HEK293 (cell line): ENCODE measurements at regions not wholly inside any gene's neighbourhood (a gene's known extent, or its start where the extent isn't known, plus 50 kb on each side); places are given as distances from the start of the nearest gene placed in this dataset.

ENCODE experiments used
- CTCF ChIA-PET: fragments of 350-600 bp; formaldehyde crosslinking; extraction: SDS; loops from one replicate; lab custom pipeline; 2021; ENCODE audit warnings: antibody characterized with exemption; lab: Yijun Ruan, JAX
- POLR2A ChIA-PET: fragments of 300-600 bp; formaldehyde crosslinking; extraction: SDS; loops from one replicate; lab custom pipeline; 2020; ENCODE audit warnings: antibody characterized with exemption, inconsistent platforms; lab: Yijun Ruan, JAX
- H3K27ac ChIP-seq: fragments of 200-500 bp; sonication (Bioruptor generic); 2 replicates; pipeline ENCODE4 v1.5.1; 2014; ENCODE audit warnings: low read depth, low read length, control low read depth, inconsistent platforms; ENCODE audit errors: extremely low read depth
- H3K36me3 ChIP-seq, 2 experiments: fragments of 200-500 bp in 1 of 2; sonication (Bioruptor generic) in 1 of 2; 1 replicate in 1 of 2; 2 replicates in 1 of 2; pipeline ENCODE4 v1.5.1; 2014 to 2017; ENCODE audit warnings: inconsistent platforms in 2 of 2, low read length in 2 of 2; ENCODE audit not compliant: control insufficient read depth in 2 of 2, insufficient read depth in 1 of 2
- H3K4me1 ChIP-seq: fragments of 200-500 bp; sonication (Bioruptor generic); 2 replicates; pipeline ENCODE4 v1.5.1; 2014; ENCODE audit warnings: mild to moderate bottlenecking, low read length, inconsistent platforms; ENCODE audit not compliant: control insufficient read depth, insufficient read depth
- H3K4me3 ChIP-seq: 2 replicates; pipeline ENCODE4 v1.5.1; 2011; ENCODE audit warnings: low read depth, mild to moderate bottlenecking, control low read depth, low read length, moderate library complexity
- H3K9me3 ChIP-seq: fragments of 200-500 bp; sonication (Bioruptor generic); 2 replicates; pipeline ENCODE4 v1.5.1; 2014; ENCODE audit warnings: low read depth, low read length, inconsistent platforms; ENCODE audit not compliant: control insufficient read depth, insufficient read depth
- ELK4 ChIP-seq: IDR thresholded peaks from 2 replicates; pipeline ENCODE4 v1.6.1; 2011; ENCODE audit warnings: mild to moderate bottlenecking, low read depth, low read length, borderline replicate concordance
- GLI2 ChIP-seq: fragments of 450-650 bp; formaldehyde crosslinking; IDR thresholded peaks from 2 replicates; pipeline ENCODE4; 2017; ENCODE audit warnings: missing biosample characterization, missing genetic modification characterization, low read depth, borderline replicate concordance
- HIC1 ChIP-seq: fragments of 450-650 bp; formaldehyde crosslinking; IDR thresholded peaks from 2 replicates; pipeline ENCODE4 v1.5.1; 2016; ENCODE audit warnings: missing biosample characterization, missing genetic modification characterization
- HOXC10 ChIP-seq: sonication (generic); formaldehyde crosslinking; IDR thresholded peaks from 2 replicates; pipeline ENCODE4 v1.8.1; 2023; ENCODE audit warnings: mild to moderate bottlenecking, missing genetic modification reagents
- SALL2 ChIP-seq: fragments of 450-650 bp; formaldehyde crosslinking; IDR thresholded peaks from 2 replicates; pipeline ENCODE4 v1.5.0; 2017; ENCODE audit warnings: missing biosample characterization, mild to moderate bottlenecking, missing genetic modification characterization, borderline replicate concordance
- SCRT1 ChIP-seq: fragments of 450-650 bp; formaldehyde crosslinking; IDR thresholded peaks from 2 replicates; pipeline ENCODE4 v1.5.1; 2016; ENCODE audit warnings: missing biosample characterization, missing genetic modification characterization, borderline replicate concordance
- ZBTB11 ChIP-seq: fragments of 450-650 bp; formaldehyde crosslinking; conservative IDR thresholded peaks from 2 replicates; pipeline ENCODE4 v1.5.1; 2016; ENCODE audit warnings: low read depth, missing biosample characterization, missing genetic modification characterization
- ZBTB17 ChIP-seq: fragments of 450-650 bp; formaldehyde crosslinking; IDR thresholded peaks from 2 replicates; pipeline ENCODE4 v1.5.1; 2016; ENCODE audit warnings: missing biosample characterization, missing genetic modification characterization
- ZBTB7A ChIP-seq: fragments of 450-650 bp; formaldehyde crosslinking; IDR thresholded peaks from 2 replicates; pipeline ENCODE4 v1.5.1; 2016; ENCODE audit warnings: low read depth, missing biosample characterization, missing genetic modification characterization
- ZFP69B ChIP-seq: fragments of 450-650 bp; formaldehyde crosslinking; IDR thresholded peaks from 2 replicates; pipeline ENCODE4 v1.5.1; 2016; ENCODE audit warnings: missing biosample characterization, missing genetic modification characterization
- ZNF214 ChIP-seq: fragments of 450-650 bp; formaldehyde crosslinking; IDR thresholded peaks from 2 replicates; pipeline ENCODE4 v1.5.1; 2017; ENCODE audit warnings: missing biosample characterization, mild to moderate bottlenecking, missing genetic modification characterization, borderline replicate concordance
- ZNF221 ChIP-seq: fragments of 450-650 bp; formaldehyde crosslinking; IDR thresholded peaks from 2 replicates; pipeline ENCODE4 v1.5.1; 2017; ENCODE audit warnings: missing biosample characterization, missing genetic modification characterization, borderline replicate concordance
- ZNF24 ChIP-seq: fragments of 450-650 bp; formaldehyde crosslinking; IDR thresholded peaks from 2 replicates; pipeline ENCODE4 v1.5.1; 2016; ENCODE audit warnings: missing biosample characterization, missing genetic modification characterization
- ZNF248 ChIP-seq: fragments of 450-650 bp; formaldehyde crosslinking; IDR thresholded peaks from 2 replicates; pipeline ENCODE4 v1.5.1; 2017; ENCODE audit warnings: missing biosample characterization, missing genetic modification characterization
- ZNF274 ChIP-seq, 2 experiments: fragments of 200-500 bp in 1 of 2; fragments of 450-650 bp in 1 of 2; sonication (Bioruptor generic) in 1 of 2; formaldehyde crosslinking in 1 of 2; IDR thresholded peaks; 2 replicates each; pipeline versions ENCODE4 v1.5.1 to v1.6.1; 2014 to 2016; ENCODE audit warnings: borderline replicate concordance in 1 of 2, inconsistent platforms in 1 of 2, low read length in 1 of 2, missing biosample characterization in 1 of 2, missing genetic modification characterization in 1 of 2
- ZNF366 ChIP-seq: fragments of 450-650 bp; formaldehyde crosslinking; conservative IDR thresholded peaks from 2 replicates; pipeline ENCODE4 v1.5.1; 2016; ENCODE audit warnings: missing biosample characterization, missing genetic modification characterization
- ZNF433 ChIP-seq: fragments of 450-650 bp; formaldehyde crosslinking; IDR thresholded peaks from 2 replicates; pipeline ENCODE4 v1.5.1; 2016; ENCODE audit warnings: missing biosample characterization, missing genetic modification characterization, low read depth
- ZNF585B ChIP-seq: fragments of 450-650 bp; formaldehyde crosslinking; IDR thresholded peaks from 2 replicates; pipeline ENCODE4 v1.5.1; 2016; ENCODE audit warnings: missing biosample characterization, missing genetic modification characterization
- ZNF701 ChIP-seq: fragments of 450-650 bp; formaldehyde crosslinking; IDR thresholded peaks from 2 replicates; pipeline ENCODE4 v1.5.1; 2016; ENCODE audit warnings: missing biosample characterization, missing genetic modification characterization
- ZXDB ChIP-seq: fragments of 450-650 bp; formaldehyde crosslinking; IDR thresholded peaks from 2 replicates; pipeline ENCODE4 v1.5.1; 2016; ENCODE audit warnings: missing biosample characterization, missing genetic modification characterization
- TF ChIP-seq, protein P1 (sequence below): fragments of 450-650 bp; formaldehyde crosslinking; IDR thresholded peaks from 2 replicates; pipeline ENCODE4 v1.5.1; 2016; ENCODE audit warnings: missing biosample characterization, missing genetic modification characterization

- CTCF ChIA-PET, result no interaction called here
- Histone ChIP-seq H3K36me3 (no peaks in the 10 kb centered on the region), H3K9me3 (no peaks in the 10 kb centered on the region), H3K4me3 (no peak overlapping the region), H3K4me1 (no peaks in the 10 kb centered on the region)
- TF ChIP-seq ZBTB11 (tag by site-specific recombination), result no peak
- TF ChIP-seq SCRT1 (tag by site-specific recombination), result no peak
- TF ChIP-seq, all 188 proteins: peak for 0
- POLR2A ChIA-PET, result no interaction called here
- no peak overlapping the region for H3K27ac ChIP-seq
Measured at GRCh38 chr3:25945366-25945765, 155.5 kb downstream of the OXSM start.

DNA sequence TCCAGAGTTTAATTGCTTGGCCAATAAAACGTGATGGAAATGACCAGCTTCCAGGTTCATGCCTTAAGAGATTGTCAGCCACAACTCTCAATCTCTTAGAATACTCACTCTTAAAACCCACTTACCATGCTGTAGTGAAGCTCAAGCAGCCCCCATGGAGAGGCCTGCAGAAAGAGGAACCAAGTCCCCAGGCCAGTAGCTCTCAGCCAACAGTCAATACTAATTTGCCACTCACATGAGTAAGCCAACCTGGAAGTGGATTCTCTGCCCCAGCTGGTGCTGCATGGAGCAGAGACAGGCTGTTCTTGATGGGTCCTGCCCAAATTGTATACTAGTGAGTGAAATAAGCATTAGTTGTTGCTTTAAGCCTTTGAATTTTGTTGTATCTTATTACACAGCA is 155.9 kb downstream of the OXSM start:
- no peak overlapping the region for H3K4me3 ChIP-seq
- no peak for TF ChIP-seq ZNF585B (tag by site-specific recombination)
- TF ChIP-seq ZBTB7A (tag by site-specific recombination), result no peak
- TF ChIP-seq ZNF701 (tag by site-specific recombination), result no peak
- no peak for TF ChIP-seq ZNF24 (tag by site-specific recombination)
- no peak for TF ChIP-seq ZNF221 (tag by site-specific recombination)
- no peak for TF ChIP-seq ZNF433 (tag by site-specific recombination)
- TF ChIP-seq SALL2 (tag by site-specific recombination), result no peak
- TF ChIP-seq HIC1 (tag by site-specific recombination), result no peak
- TF ChIP-seq, all 188 proteins: peak for 0
- Histone ChIP-seq H3K4me1 (no peaks in the 10 kb centered on the region), H3K36me3 (no peaks in the 10 kb centered on the region), H3K27ac (no peak overlapping the region), H3K9me3 (no peaks in the 10 kb centered on the region)
- CTCF ChIA-PET, result no interaction called here
- POLR2A ChIA-PET, result no interaction called here

GRCh38 chr3:25952133-25952532 is 162.2 kb downstream of the OXSM start:
- no peaks in the 10 kb centered on the region for H3K4me1 ChIP-seq
- ChIA-PET CTCF (no interaction called here), POLR2A (no interaction called here)
- H3K27ac ChIP-seq, result no peak overlapping the region
- no peaks in the 10 kb centered on the region for H3K9me3 ChIP-seq
- H3K36me3 ChIP-seq, result no peaks in the 10 kb centered on the region
- TF ChIP-seq HOXC10 (CRISPR knock-in tag) (no peak), ZXDB (tag by site-specific recombination) (no peak), ZNF214 (tag by site-specific recombination) (no peak), ZNF248 (tag by site-specific recombination) (no peak), ZNF366 (no peak), GLI2 (no peak), ZNF274 (IDR thresholded peaks at IDR 0.05; ENCODE audit: low read length) (no peak), ZNF274 (tag by site-specific recombination; IDR thresholded peaks at IDR 0.05; ENCODE audit: borderline replicate concordance) (no peak), ZBTB17 (tag by site-specific recombination) (no peak), ZFP69B (tag by site-specific recombination) (no peak), ELK4 (no peak), ZNF585B (tag by site-specific recombination) (no peak)
- TF ChIP-seq, protein P1, sequence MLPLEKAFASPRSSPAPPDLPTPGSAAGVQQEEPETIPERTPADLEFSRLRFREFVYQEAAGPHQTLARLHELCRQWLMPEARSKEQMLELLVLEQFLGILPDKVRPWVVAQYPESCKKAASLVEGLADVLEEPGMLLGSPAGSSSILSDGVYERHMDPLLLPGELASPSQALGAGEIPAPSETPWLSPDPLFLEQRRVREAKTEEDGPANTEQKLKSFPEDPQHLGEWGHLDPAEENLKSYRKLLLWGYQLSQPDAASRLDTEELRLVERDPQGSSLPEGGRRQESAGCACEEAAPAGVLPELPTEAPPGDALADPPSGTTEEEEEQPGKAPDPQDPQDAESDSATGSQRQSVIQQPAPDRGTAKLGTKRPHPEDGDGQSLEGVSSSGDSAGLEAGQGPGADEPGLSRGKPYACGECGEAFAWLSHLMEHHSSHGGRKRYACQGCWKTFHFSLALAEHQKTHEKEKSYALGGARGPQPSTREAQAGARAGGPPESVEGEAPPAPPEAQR (tag by site-specific recombination), result no peak
- H3K4me3 ChIP-seq, result no peak overlapping the region
